Endothelial cell of umbilical vein (primary cell): ENCODE measurements at regions not wholly inside any gene's neighbourhood (a gene's known extent, or its start where the extent isn't known, plus 50 kb on each side); places are given as distances from the start of the nearest gene placed in this dataset.

Experiments
- BruUV-seq: library from RNA; stranded (reverse); fragments of 400-500 nt; replicated peaks from 2 replicates; lab custom pipeline; 2021; lab: Mats Ljungman, UMichigan
- CTCF ChIA-PET: fragments of 300-600, 350-600 bp; sonication (Branson Sonifier 250); formaldehyde crosslinking; loops from one replicate; lab custom pipeline; 2021; ENCODE audit warnings: antibody characterized with exemption, inconsistent platforms; lab: Charles Lee
- POLR2A ChIA-PET: fragments of 300-600, 350-600 bp; sonication (Branson Sonifier 250); formaldehyde crosslinking; loops from one replicate; lab custom pipeline; 2021; ENCODE audit warnings: antibody characterized with exemption, inconsistent platforms; lab: Charles Lee
- DNase-seq: peaks from one replicate; pipeline ENCODE4 v3.0.0-alpha.2; 2011; ENCODE audit warnings: low read depth, low spot score
- FAIRE-seq: peaks from 2 replicates; lab custom pipeline; 2011; peaks lifted over from hg19 to GRCh38; lab: Jason Lieb, UNC
- H2AFZ ChIP-seq: 2 replicates; pipeline ENCODE4 v1.6.0; 2012; ENCODE audit warnings: low read depth, low read length, control low read depth, inconsistent platforms
- H3K27ac ChIP-seq: 2 replicates; pipeline ENCODE4 v1.5.1; 2011; ENCODE audit warnings: low read depth, mild to moderate bottlenecking, control low read depth, low read length, moderate library complexity; ENCODE audit not compliant: insufficient read depth
- H3K27me3 ChIP-seq, 2 experiments: 2 replicates each; pipeline versions ENCODE4 v1.6.0 to v1.6.1; 2011; ENCODE audit warnings: low read length in 2 of 2, mixed read lengths in 1 of 2; ENCODE audit not compliant: control insufficient read depth in 2 of 2, insufficient read depth in 2 of 2
- H3K36me3 ChIP-seq, 2 experiments: 2 replicates in 1 of 2; 3 replicates in 1 of 2; pipeline ENCODE4 v1.5.1; 2011; ENCODE audit warnings: low read length in 2 of 2, mild to moderate bottlenecking in 1 of 2, moderate library complexity in 1 of 2; ENCODE audit not compliant: control insufficient read depth in 2 of 2, insufficient read depth in 2 of 2; ENCODE audit errors: extremely low read depth in 1 of 2
- H3K4me1 ChIP-seq: 3 replicates; pipeline ENCODE4 v1.5.1; 2011; ENCODE audit warnings: mild to moderate bottlenecking, low read length; ENCODE audit not compliant: control insufficient read depth, insufficient read depth; ENCODE audit errors: extremely low read depth
- H3K4me2 ChIP-seq: 2 replicates; pipeline ENCODE4 v1.6.1; 2011; ENCODE audit warnings: low read length, control low read depth, mixed read lengths; ENCODE audit not compliant: insufficient read depth
- H3K4me3 ChIP-seq, 3 experiments: fragments of 200-600 bp in 1 of 3; sonication (generic), shearing (Covaris generic) in 1 of 3; replicated peaks in 1 of 3; 2 replicates each; pipeline ENCODE4 v1.5.1; 2011 to 2016; ENCODE audit warnings: control low read depth in 3 of 3, low read length in 3 of 3, mild to moderate bottlenecking in 2 of 3, inconsistent platforms in 1 of 3, low read depth in 1 of 3, moderate library complexity in 1 of 3; ENCODE audit not compliant: insufficient read depth in 1 of 3
- H3K79me2 ChIP-seq: 2 replicates; pipeline ENCODE4 v1.6.0; 2012; ENCODE audit warnings: low read length, inconsistent platforms; ENCODE audit not compliant: control insufficient read depth, insufficient read depth
- H3K9ac ChIP-seq: replicated peaks from 2 replicates; pipeline ENCODE3; 2011; ENCODE audit warnings: low read length, control low read depth; ENCODE audit not compliant: insufficient read depth; ENCODE audit errors: extremely low read depth
- H3K9me1 ChIP-seq: replicated peaks from 3 replicates; pipeline ENCODE4 v1.6.0; 2011; ENCODE audit warnings: mild to moderate bottlenecking, low read length; ENCODE audit not compliant: control insufficient read depth, insufficient read depth; ENCODE audit errors: extremely low read depth
- H3K9me3 ChIP-seq: replicated peaks from 2 replicates; pipeline ENCODE4 v1.5.1; 2012; ENCODE audit warnings: low read length, inconsistent platforms; ENCODE audit not compliant: control insufficient read depth, insufficient read depth
- H4K20me1 ChIP-seq: replicated peaks from 2 replicates; pipeline ENCODE3; 2011; ENCODE audit warnings: mild to moderate bottlenecking, low read length; ENCODE audit not compliant: control insufficient read depth, insufficient read depth; ENCODE audit errors: extremely low read depth
- CTCF ChIP-seq, 2 donors: IDR thresholded peaks; 1 replicate in 1 of 2; 2 replicates in 1 of 2; pipeline ENCODE4 v1.5.1; 2011; ENCODE audit warnings: low read length in 2 of 2, mild to moderate bottlenecking in 2 of 2, moderate library complexity in 2 of 2, control low read depth in 1 of 2, inconsistent platforms in 1 of 2, low read depth in 1 of 2; ENCODE audit not compliant: insufficient read depth in 1 of 2; ENCODE audit errors: extremely low read depth in 1 of 2
- EZH2 ChIP-seq: IDR thresholded peaks from 2 replicates; pipeline ENCODE4 v1.6.1; 2012; ENCODE audit warnings: borderline replicate concordance, low read depth, mild to moderate bottlenecking, moderate library complexity, low read length, inconsistent platforms; ENCODE audit not compliant: severe bottlenecking
- FOS ChIP-seq: IDR thresholded peaks from 2 replicates; pipeline ENCODE4 v1.6.1; 2011; ENCODE audit warnings: mild to moderate bottlenecking, low read length, moderate library complexity, borderline replicate concordance; ENCODE audit not compliant: insufficient read depth
- GATA2 ChIP-seq: IDR thresholded peaks from 2 replicates; pipeline ENCODE4 v1.7.0; 2011; ENCODE audit warnings: low read depth, mild to moderate bottlenecking, moderate library complexity, mixed read lengths, low read length; ENCODE audit not compliant: insufficient read length, insufficient read depth
- JUN ChIP-seq: IDR thresholded peaks from 2 replicates; pipeline ENCODE4 v1.6.1; 2011; ENCODE audit warnings: borderline replicate concordance, low read depth; ENCODE audit not compliant: insufficient read length, insufficient read depth
- MAX ChIP-seq: IDR thresholded peaks from 2 replicates; pipeline ENCODE4 v1.6.1; 2011; ENCODE audit not compliant: insufficient read depth, insufficient read length
- MYC ChIP-seq: IDR thresholded peaks from one replicate; pipeline ENCODE4 v1.6.1; 2011; ENCODE audit warnings: mild to moderate bottlenecking, low read depth, low read length
- POLR2A ChIP-seq: IDR thresholded peaks from 2 replicates; pipeline ENCODE4 v1.6.1; 2012; ENCODE audit warnings: low read depth, mild to moderate bottlenecking, control low read depth, low read length
- POLR2AphosphoS5 ChIP-seq: IDR thresholded peaks from 2 replicates; pipeline ENCODE4 v1.6.1; 2012; ENCODE audit warnings: low read depth, mild to moderate bottlenecking, control low read depth, low read length, moderate library complexity; ENCODE audit not compliant: insufficient read depth
- dilution Hi-C: fragments of 300-500 bp; cut with MboI; formaldehyde crosslinking; loops from one replicate; pipeline ENCODE4 v1.15.0; 2019; ENCODE audit warnings: low sequenced_read_pairs; ENCODE audit not compliant: extremely low pct_ligation_motif_present
- intact Hi-C: fragments of 100-400 bp; cut with micrococcal nuclease; formaldehyde crosslinking; loops from one replicate; pipeline ENCODE4 v1.10.0; 2022

- Histone ChIP-seq H3K4me1 (no peaks in the 10 kb centered on the region), H2AFZ (no peak overlapping the region), H3K4me2 (no peak overlapping the region), H3K27me3 (no peaks in the 10 kb centered on the region), H3K9me1 (no peaks in the 10 kb centered on the region), H3K9ac (no peak overlapping the region), H3K36me3 (no peaks in the 10 kb centered on the region), H4K20me1 (no peaks in the 10 kb centered on the region), H3K79me2 (no peaks in the 10 kb centered on the region), H3K4me3 (no peak overlapping the region), H3K9me3 (no peaks in the 10 kb centered on the region), H3K27ac (no peak overlapping the region)
- ChIA-PET CTCF (no interaction called here), POLR2A (no interaction called here)
- intact Hi-C loops (no loop called here), dilution Hi-C loops (no loop called here)
- DNase-seq: no peak
- BruUV-seq: no TSS peak
- TF ChIP-seq POLR2A: no peak
- no peak for TF ChIP-seq GATA2
- no peak for TF ChIP-seq MAX
- no peak for TF ChIP-seq POLR2AphosphoS5
- TF ChIP-seq JUN: no peak
- TF ChIP-seq FOS: no peak
- TF ChIP-seq MYC: no peak
- TF ChIP-seq CTCF (IDR thresholded peaks at IDR 0.05; ENCODE audit: extremely low read depth in 1 of 2, insufficient read depth in 1 of 2, low read depth in 1 of 2, low read length in 2 of 2): no peak
- TF ChIP-seq EZH2: no peak
- FAIRE-seq: no peak
Measured at GRCh38 chr3:151579571-151580270, 118.9 kb upstream of the IGSF10 start.
